NCI-H2107 treated with DMSO at 0.1 percent for 48 hours (cell line): ENCODE measurements at regions not wholly inside any gene's neighbourhood (a gene's known extent, or its start where the extent isn't known, plus 50 kb on each side); places are given as distances from the start of the nearest gene placed in this dataset.

ENCODE experiments used
- DNase-seq: peaks from one replicate; lab custom pipeline; 2025; ENCODE audit not compliant: unreplicated experiment; lab: John Stamatoyannopoulos, UW

DNA sequence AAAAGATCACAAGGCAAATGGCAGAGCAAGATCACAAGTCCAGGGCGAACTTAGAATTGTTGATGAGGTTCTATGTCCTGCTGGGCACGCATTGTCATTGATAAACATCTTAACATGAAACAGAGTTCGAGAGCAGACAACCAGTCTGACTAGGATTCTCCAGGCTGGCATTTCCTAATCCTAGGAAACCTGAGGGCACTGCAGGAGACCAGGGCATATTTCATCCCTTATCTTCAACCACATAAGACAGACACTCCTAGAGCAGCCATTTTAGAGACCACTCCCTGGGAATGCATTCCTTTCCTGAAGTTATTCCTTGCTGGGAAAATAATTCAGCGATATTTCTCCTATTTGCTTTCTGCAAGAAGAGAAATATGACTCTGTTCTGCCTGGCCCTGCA lies 1199.9 kb downstream of the SI start:
- no peak for DNase-seq

DNA sequence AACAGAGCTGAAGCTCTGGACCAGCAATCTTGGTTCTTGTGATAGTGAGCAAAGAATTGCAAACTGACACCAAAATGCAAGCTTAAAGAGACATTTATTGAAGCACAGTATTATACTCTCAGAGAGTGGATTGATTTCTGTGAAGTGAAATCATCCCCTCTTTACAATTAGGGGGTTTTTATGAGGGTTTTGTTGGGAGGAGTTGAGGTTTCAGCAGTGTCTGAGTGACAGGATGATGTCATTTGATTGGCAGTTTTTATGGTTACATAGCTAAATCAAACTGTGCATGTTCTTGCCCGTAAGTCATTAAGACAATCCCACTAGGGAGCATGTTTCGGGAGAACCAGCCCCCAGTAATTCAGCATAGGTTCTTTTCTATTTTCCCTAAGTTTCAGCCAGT lies 1200.5 kb downstream of the SI start:
- no peak for DNase-seq

DNA sequence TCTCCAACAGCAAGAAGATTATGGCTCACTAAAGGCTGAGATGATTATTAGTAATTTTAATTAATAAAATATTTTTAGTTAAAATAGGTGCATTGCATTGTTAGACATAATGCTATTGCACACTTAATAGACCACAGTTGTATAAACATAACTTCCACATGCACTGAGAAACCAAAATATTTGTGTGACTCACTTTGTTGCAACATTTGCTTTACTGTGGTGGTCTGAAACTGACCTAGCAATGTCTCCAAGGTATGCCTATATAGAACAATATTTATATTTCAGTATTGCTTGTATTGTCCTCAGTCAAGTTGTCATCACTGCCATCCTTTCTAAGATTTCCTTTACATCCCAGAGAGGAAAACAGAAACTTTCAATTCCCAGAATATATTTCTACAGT lies 1215.2 kb downstream of the SI start:
- DNase-seq, result no peak

DNA sequence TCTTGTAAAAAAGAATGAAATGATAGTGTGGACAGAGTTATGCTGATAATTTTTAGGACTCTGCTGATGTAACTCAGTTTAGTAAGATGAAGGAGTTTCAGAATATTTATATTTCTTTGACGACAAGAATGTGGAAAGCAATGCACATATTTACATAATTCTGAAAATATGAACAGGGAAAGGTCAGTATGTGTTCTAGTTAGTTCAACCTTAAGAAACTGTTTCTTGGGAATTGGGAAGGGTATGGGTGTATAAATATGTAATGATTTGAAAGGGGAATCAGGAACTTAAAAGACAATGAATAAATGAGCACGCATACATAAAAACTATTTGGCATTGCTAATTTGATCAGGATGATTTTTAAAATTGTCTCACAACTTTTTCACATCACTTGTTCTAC lies 1226.1 kb downstream of the SI start:
- DNase-seq, result no peak

DNA sequence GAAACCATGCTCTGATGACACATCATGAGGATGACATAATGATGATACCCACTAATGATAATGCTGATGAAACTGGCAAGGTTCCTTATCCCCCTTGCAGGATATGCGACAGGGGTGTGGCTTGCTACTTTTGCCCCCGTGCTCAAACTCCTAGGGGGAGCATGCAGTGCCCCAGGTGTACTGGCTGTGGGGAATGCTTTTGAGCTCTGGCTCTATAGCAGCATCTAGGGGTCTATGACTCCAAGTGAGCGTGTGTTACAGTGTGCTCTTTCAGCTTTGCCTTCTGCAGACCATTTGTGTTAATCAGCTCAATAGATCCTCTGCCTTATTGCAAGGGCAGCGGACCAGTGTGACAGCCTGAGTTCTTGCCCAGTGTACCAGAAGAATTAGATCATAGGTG lies 1239.5 kb downstream of the SI start:
- no peak for DNase-seq

DNA sequence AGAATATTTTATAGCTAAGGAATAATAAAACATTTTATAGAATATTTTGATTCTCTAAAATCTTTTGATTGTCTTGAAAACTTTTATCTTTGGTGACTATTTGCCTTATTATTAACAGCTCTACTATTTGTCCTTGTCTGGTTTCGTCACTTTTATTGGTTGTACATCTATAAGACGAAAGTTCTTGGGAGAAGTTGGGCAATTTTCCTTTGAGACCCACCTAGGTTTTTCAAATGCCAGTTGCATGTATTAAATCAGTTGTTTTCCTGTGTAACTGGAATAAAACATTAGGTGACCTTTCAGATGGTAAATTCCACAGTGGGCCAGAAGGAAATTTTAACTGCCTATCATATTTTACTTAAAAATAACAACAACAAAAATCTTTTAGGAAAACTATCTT lies 1245.7 kb downstream of the SI start:
- DNase-seq, result no peak

DNA sequence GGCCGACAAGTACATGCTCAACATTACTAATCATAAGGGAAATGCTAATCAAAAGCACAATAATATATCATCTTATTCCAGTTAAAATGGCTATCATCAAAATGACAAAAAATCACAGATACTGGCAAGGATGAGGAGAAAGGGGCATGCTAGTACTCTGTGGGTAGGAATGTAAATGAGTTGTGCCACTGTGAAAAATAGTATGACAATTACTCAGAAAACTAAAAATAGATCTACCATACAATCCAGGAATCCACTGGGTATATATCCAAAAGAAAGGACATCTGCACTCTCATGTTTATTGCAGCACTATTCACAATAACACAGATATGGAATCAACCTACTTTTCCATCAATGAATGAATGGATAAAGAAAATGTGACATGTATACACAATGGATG lies 1256.5 kb downstream of the SI start:
- no peak for DNase-seq

DNA sequence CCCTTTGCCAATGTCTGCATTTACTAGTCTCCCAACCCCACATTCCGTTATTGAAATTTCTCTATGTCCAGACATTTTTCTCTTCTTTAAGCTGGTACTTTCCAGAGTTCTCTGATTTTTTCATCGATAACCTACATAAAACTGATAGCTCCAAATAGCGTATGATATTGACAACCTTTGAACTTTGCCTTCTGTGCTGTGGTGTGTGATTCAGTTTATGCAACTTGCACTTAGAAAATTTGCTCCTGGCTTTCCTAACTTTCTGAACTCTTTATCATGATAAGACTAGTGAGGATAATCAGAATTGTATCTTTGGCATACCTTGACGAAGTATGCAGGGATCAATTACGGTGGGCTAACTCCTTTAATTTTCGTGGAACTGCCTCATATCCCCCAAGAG lies 1261.3 kb downstream of the SI start:
- no peak for DNase-seq

DNA sequence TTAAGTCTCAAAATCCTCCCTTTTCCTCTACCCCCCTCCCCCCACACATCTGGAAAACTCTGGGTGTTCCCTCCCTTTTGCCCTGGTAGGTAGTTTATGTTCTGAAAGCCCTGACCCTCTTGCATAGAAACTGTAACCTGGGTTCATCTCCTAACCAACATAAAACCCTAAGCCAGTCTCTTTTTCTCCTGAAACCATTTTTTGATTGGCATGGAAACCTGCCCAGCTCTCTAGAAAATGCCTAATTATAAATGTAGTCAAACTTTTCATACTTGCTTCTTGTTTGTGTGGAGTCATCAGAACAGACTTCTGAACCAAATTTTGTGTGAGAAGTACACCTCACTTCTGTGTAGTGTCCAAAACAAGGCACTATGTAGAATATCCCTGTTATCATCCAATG lies 1264.4 kb downstream of the SI start:
- no peak for DNase-seq

DNA sequence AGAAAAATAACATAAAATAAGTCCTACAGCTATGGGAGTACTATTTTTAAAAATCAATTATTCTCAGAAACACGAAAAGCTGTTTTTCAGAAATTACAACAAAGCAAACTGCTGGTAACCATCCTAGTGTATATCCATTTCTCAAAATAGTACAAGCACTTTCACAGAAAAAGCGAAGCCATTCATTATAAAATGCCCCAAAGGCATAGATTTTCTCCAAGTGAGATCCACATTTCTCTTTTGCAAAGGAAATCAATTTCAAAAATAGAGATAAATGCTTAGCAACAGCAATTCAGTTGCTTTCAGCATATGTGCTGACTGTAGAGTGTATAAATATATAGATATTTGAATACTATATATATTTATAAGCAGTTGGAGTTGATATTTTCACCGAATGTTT lies 1266.3 kb downstream of the SI start:
- no peak for DNase-seq

DNA sequence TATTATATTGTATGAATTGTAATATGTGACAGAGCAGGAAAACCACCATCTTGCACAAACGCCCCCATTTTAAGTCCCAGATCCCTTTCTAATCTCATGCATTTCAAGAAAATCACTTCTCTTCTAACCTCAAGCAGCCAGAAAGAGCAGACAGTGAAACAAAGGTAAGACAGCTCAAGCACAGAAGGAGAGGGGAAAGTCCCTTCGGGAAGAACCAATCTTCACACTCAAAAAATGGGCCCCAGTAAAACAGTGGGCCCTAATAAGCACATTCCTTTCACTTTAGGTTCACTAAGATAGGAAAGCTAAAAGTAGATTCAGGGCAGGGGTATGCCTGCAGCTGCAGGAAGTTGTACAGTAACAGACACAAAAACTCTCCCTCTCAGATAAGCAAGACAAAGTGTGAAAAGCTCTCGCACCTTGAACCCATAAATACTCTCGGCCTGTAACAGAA lies 1268.7 kb downstream of the SI start:
- DNase-seq, result no peak

DNA sequence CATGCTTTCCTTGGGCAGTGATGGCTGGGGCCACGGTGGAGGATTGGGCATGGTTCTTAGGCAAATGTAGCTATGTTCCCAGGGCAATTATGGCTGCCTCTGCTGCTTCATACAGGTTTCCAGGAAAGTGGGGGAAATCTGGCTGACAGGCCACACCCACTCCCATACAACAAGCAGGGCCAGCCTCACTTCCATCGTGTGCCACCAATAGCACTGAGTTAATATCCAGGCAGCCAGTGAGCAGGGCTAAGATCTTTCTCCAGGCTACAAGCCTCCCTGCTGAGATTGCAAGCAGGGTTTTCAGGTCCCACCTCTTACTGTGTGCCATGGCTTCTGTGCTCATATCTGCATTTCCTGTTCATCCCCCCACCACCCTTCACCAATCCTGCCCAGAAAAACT lies 1291.9 kb downstream of the SI start:
- DNase-seq, result no peak

DNA sequence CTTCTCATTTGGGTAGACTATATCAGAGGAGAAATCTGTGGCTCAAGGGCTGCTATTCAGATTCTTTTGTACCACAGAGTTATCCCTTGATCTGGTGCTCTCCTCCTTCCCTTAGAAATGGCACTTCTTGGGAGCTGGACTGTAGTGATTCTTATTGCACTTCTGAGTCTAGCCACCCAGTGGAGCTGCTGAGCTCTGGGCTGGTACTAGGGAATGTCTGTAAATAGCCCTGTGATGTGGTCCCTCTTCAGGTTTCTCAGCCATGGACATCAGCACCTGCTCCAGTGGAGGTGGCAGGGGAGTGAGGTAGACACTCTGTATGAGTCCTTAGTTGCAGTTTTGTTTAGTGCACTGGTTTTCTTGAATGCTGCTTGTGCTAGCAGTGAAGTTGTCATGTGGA lies 1292.6 kb downstream of the SI start:
- no peak for DNase-seq

DNA sequence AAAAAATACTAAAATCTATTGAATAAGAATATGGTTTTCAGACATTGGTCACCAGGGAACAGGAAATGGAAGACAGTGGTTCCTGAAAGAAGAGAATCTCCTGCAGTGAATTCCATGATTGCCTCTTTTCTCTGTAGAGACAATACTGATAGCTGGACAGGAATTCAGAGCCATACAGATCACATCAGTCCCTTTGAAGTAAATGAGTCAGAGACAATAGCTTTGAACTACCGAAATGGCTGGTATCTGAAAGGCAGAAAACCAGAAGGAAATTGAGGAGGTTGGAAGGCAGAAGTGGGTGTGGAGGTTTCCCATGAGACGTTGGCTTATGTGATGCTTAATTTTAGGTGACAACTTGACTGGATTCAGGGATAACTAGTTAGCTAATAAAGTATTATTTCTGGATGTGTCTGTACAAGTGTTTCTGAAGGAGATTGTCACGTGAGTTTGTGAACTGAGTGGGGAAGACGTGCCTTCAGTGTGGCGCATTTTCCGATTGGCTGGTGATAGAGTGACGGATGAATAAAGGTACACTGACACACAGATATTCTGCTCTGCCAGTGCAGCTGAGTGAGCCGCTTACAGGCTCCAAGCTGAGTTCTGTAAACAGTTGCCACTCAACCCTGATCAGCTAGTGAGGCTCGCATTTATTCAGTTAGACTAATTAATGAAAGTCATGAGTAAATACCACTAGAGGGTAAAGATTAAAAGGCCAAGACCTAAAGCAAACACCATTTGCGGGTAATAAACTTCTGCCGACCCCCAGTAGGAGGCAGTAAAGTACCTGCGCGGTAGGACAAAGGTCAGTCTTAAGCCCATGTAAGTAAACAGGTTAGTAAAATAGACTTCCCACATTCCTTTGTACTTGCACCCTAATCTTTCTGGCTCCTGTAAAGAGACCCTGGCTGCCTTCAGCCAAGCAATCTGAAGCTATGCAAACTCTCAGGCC lies 1298.6 kb downstream of the SI start:
- no peak for DNase-seq

DNA sequence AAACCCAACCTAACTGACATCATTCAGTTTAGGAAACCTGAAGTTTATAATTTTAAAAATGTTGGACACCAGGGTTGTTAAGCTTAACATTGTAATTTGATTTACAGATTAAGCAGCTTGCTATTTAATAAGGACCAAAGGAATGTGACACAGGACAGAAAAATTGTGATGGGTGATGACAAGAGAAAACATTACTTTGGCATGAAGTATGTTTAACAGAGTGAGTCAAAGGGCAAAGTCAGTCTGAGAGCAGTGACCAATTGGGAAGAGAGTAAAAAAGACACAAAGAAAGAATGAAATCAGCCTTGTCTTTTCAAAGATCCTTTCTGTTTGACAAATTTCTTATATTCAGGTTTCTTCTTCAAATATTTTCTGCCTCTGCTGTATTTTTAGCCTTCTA lies 1301.6 kb downstream of the SI start:
- no peak for DNase-seq

DNA sequence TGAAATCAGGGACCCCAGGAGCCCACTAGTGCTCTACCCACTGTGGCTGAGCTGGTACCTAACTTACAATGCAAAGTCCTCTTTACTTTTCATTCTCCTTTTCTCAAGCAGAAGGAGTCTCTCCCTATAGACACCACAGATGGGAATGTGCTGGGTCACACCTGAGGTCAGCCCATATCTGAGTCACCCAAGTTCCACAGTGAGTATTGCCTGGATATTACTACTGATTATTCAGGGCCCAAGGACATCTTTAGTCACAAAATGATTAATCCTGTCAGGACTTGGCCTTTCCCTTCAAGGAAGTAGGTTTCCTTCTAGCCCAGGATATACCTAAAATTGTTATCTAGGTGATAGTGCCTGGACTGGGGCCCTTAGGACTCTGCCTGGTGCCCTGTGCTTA lies 1305.2 kb downstream of the SI start:
- no peak for DNase-seq

DNA sequence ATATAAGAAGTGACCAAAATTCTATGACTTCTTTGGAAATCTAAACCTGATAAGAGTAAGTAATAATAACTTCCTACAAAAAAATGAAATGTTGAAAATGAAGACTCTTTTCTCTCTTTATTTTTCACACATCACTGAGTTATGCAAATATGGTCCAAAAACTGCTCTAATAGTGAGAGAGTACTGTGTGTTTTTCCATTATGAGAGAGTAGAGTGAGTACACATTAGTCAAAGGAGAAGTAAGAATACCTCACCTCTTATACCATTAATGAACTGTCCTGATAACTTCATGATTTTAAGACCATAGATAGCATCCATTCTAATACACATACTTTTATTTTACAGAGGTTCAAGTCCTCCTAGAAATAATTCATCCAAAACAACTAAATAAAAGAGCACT lies 1310.2 kb downstream of the SI start:
- no peak for DNase-seq

DNA sequence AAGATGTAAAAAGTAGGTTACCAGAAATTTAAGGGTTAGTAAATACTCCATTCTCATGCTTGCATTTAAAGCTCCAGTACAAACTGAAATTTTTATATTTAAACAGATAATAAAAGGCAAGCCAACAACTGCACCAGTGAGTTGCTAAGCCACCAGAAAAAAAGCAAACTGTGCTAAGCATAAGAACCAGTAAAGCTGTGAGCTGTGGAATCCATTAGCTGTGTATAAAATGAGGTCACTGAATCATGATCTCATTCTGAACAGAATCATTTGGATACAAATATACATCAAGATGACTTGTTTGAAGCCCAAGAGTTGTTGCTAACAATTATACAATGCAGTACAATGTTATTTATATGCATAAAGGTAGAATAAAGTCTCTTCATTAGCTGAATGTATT lies 1312.2 kb downstream of the SI start:
- DNase-seq, result no peak

DNA sequence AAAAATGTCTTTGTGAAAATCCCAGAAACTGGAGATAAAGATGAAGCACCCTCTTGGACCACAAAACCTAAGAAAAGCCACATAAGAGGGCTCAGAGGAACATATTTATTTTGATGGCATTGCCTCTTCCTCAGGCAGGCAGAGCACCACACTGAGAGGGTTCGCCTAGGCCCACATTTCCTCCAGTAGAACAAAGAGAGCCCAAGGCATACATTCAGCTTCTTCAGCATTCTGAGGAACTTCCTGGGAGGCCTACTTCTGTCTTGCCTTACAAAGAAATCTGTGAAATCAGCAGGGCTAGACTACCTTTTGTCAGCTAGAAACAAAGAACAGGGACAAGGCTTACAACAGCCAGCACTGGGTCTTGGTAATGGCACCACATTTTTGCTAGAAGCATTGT lies 1325.3 kb downstream of the SI start:
- no peak for DNase-seq

DNA sequence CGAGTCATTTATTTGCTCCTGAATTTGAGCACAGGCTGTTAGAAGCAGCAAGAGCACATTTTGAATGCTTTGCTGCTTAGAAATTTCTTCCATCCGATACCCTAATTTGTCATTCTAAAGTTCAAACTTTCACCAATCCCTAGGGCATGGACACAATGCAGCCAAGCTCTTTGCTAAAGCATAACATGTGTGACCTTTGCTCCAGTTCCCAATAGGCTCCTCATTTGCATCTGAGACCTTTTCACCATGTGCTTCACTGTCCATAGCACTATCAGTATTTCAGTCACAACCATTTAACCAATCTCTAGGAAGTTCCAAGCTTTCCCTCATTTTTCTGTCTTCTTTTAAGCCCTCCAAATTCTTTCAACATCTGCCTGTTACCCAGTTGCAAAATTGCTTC lies 1333.1 kb downstream of the SI start:
- no peak for DNase-seq

DNA sequence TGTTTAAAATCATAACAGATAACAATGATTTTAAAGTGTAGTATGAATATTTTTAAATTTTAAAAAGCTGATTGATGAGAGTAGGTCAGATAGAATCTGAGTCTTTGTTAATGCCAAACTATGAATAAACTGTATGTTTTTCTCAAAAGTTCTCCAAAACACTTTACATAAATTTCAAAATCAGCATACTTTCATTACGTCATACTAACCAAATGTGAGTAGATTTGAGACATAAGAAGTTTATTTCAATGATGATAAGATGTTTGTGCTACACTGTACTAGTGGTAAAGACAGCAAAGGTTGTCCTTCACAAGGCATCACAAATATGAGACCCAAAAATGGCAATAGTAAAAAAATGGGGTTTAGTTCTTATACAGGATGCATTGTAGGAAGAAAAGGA lies 1342.9 kb downstream of the SI start:
- no peak for DNase-seq

DNA sequence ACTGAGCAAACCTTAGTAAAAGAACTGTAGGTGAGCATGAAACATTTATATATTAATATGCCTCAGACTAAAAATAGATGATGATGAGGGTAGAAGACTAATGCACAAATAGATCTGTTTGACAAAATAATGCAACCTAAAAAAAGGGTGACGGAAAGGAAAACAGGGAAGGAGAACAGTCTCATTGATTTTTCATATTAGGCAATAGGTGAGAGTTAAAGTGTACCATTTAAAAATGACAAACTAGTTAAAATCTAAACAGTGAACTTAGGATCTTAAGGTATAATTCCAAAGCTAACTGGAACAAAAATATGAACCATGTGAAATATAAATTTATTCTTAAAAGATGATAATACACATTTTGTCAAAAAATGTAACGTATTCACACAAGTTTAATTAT lies 1347.6 kb downstream of the SI start:
- no peak for DNase-seq

DNA sequence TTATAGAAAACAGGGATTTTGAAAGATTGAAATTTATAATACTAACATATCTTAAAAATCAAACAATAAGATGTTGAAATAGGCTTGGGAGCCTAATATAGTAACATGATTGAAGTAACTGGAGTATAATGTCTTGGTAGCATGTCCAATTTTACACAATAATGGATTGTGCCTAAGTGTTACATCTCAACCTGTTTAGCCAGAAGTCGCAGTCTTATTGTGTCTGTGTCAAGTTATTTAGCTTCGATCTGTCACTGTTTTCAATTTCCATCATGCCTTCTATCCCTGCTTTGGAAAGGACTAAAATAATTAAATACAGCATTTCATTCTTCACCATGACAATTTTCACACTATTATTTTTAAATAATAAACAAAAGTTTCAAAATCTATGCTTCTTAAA lies 1352.2 kb downstream of the SI start:
- no peak for DNase-seq
